ENCODE measurements at regions not wholly inside any gene's neighbourhood (a gene's known extent, or its start where the extent isn't known, plus 50 kb on each side); places are given as distances from the start of the nearest gene placed in this dataset.

GRCh38 chr10:61842755-61843497, 58.6 kb upstream of the ARID5B start:
- DNase-seq: no peak

DNA sequence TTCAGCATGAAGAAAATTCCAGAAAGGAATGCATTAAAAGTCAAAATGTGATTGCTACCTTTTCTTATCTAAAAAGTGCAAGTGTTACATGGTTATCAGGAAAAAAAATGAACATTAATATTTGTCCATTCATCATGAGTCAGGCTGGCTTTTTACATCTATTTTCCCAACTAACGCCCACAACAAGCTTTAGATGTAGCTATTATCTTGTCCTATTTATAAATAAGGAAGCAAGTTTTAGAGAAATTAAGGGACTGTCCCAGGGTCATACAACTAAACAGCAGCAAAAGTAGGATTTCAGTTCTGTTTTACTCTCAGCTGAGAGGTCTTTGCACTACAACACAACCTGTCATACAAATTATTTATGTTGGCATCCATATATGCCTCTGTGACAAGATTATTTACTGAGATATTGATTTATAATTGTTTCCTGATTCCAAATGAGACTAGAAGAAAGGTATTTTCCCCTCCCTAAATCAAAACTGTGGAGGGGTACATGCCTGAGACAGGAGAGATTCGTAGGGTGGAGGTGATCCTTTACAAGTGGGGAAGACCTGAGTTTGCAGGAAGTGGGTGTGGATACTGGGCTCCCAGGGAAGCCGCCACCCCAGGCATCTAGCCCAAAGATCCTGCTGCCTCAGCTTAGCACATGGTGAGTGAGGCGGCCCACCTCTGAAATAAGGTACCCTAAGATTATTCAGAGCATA, 57.2 kb upstream of the ARID5B start:
- DNase-seq: peak; percentile 71 to 92

DNA sequence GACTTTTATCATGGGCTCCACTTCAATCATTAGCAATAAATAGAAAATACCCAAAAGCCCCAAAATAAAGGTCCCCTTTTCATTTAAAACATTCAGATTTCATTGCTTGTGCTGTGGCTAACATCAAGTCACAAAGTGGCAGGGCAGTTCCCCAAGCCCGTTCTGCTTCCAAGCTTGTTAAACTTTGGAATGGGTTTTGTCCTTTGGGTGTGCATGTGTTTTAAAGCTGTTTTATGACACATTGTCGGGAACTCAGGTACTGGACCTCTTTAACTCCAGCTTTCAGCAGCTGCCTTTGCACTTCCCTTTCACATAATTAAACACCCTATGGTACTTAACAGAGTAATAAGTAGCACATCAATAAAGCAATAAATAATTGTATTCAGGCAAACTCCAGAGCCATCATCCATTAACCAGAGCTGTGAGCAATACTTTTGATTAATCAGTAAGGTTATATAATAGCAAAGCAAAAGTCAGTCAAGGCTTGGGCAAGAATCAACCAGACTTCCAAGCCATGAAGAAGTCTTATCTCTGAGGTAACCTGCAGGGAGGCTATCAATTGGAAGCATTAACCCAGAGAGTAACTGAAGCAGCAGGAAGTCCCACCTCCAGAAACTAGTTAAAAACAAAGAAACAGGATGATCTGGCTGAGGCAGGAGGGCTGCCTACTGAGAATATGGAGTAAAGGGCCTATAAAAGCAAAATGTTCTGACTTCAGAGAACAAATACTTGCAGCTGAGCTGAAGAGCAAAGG, 56.1 kb upstream of the ARID5B start:
- DNase-seq: no peak

DNA sequence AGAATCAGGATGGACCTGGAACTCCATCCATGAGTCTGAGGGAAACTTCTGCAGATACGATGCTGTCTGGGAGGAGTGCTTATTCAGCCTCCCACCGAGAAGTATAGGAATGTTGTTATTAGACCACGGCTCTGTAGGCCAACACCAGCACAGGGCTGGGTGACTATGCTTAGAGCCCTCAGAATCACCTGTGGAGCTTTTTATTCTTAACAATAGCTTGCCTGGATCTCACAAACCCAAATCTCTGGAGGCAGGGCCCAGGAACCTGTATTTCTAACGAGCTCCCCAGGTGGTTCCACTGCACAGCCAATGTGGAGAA, 55.6 kb upstream of the ARID5B start:
- DNase-seq: no peak

GRCh38 chr10:61846370-61847031, 55.0 kb upstream of the ARID5B start:
- no peak for DNase-seq

DNA sequence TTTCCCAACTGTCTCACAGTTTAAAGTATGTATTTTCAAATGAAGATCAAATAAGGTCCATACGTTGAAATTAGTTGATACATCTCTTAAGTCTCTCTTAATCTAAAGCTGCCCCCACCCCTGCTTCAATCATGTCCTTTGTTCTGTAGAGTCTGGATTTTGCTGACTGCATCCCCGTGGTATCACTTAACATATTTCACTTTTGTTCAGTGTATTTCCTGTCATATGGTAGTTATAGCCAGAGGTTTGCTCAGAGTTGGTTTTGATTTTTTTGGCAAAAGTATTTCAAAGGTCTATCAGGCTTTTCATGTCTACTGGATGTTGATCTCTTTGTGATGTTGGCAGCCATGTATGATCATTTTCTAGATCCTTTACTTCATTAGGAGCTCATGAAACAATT, 54.4 kb upstream of the ARID5B start:
- no peak for DNase-seq

GRCh38 chr10:61847640-61848039, 53.9 kb upstream of the ARID5B start:
- DNase-seq: no peak

GRCh38 chr10:61850376-61850775, 51.1 kb upstream of the ARID5B start:
- no peak for DNase-seq
